ENCODE measurements at regions not wholly inside any gene's neighbourhood (a gene's known extent, or its start where the extent isn't known, plus 50 kb on each side); places are given as distances from the start of the nearest gene placed in this dataset.

- no peak for DNase-seq (ENCODE audit: low spot score)
Measured at GRCh38 chr10:118175148-118175547, 128.4 kb upstream of the RAB11FIP2 start.

DNA sequence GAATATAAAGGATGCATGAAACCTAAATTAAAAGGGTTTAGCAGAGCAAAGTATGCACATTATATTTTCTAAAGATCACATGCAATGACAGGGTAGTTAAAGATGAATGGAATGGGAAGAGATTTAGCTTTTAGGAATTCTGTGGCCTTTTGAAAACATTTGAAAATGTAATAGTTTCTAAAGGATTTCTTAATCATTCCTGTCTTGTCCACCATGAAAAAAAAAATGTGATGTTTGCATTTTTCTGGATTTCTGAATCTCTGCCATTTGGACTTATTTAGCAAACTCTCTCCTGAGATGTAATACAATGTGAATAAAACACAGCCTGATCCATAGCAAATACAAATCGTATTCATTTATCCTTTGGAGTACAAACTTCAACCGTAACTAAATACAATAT is 126.6 kb upstream of the RAB11FIP2 start:
- no peak for DNase-seq (ENCODE audit: low spot score)

DNA sequence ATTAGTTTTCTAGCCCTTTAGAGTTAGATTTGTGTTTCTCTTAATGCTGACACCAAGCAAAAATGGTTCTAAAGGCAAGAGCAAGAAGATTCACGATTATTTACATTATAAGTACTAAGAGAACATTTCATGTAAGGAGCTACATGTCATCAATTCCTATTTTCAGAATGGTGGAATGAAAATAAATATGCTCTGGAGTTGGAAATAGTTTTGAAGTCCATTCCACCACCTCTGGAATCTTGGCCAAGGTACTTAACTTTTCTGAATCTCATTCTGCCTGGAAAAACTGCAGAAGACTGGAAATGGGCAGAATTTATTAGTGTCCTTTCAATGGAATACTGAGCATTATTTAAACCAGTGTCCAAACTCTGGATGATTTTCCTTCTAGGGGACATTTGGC is 125.1 kb upstream of the RAB11FIP2 start:
- no peak for DNase-seq (ENCODE audit: low spot score)

DNA sequence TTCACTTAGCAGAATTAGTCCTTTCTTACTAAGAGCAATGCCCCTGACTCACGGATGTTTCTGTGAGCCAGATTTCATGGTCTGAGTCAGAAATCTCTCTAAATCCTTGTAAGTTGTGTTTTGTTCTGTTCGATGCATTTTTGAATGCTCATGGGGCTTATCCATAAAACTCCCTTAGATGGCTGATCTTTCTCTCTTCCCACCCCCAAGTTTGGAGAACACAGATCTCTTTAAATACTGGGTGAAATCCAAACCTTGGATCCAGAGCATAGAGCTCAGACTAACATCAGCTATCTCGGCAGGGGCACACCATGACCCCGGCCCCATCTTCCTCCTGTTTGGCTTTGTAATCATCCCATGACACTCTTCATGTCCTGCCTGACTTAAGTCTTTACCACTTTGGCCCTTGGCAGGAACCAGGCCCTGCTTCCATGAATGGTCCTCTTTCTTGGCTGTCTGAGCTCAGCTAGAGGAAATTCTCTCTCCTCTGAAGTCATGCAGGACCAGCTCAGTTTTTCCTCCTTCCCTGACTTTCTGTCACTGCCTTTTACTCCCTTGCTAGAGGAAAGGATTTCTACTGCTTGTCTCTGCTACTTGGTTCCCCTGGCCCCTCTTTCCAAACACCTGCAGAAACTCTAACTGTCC is 120.4 kb upstream of the RAB11FIP2 start:
- no peak for DNase-seq (ENCODE audit: low spot score)

GRCh38 chr10:118163217-118163616 is 116.5 kb upstream of the RAB11FIP2 start:
- DNase-seq (ENCODE audit: low spot score): no peak

DNA sequence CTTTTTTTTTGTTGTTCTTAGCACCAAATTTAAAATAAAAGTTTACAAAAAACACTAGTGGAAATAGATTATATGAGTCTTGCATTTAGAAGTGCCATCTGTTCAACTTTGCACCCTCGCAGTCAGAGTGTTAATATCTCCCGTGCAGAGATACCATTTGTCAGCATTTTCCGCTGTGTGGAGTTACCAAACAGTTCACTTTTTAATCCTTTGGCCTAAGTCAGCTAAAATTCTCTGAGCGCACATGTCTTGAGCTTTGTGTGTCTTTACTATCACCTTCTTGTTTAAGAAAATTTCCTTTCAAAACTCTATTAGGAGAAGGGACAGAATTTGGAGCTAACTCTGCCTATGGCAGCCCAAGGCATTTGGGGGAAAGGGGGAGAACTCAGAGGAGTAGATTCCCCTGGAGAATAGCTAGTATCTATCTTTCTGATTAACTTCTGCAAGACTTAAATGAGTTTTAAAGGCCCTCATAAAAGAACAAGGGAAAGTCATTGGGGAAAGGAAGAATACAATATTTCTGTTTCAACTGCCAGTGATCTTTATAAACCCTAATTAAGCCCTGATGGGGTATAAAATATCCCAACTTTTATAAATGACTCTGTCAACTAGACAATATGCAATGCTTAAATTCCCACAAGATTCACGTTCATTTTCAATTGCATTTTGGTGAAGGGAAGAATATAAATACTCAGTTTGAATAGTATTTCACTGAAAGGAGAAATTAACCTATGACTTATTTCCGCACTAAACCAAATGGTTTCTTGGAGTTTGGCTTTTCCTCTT is 114.9 kb upstream of the RAB11FIP2 start:
- DNase-seq (ENCODE audit: low spot score): no peak

DNA sequence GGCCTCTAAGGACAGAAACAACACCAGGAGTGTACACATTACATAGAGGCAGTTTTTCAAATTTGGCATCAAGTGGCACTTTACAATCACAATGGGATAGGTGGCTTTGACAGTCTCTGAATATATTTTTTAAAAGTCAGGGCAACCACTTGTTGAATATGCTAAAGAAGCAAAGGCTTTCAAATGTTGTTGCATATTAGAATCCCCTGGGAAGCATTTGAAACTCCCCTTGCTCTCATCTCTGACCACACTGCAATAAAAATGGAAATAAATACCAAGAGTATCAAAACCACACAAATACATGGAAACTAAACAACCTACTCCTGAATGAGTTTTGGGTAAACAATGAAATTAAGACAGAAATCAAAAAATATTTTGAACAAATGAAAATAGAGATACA is 106.5 kb upstream of the RAB11FIP2 start:
- no peak for DNase-seq (ENCODE audit: low spot score)

DNA sequence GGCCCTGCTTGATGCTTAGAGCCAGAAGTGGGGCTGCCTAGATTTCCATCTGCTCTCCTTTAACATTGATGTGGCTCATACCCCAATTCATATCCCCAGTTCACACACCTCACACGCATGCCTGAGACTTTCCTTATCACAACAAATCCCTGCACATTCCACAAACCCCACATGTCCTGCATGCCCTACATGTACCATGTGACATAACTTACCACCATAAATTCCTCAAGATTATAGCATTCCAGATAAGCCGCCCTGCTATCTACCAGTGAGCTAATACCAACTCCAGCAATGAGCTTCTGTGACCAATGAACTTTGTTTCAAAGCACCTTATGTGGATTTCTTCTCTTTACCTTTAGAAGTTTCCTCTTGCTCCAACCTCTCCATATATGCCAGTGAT is 104.7 kb upstream of the RAB11FIP2 start:
- no peak for DNase-seq (ENCODE audit: low spot score)

- no peak for DNase-seq (ENCODE audit: low spot score)
Measured at GRCh38 chr10:118148247-118148646, 101.5 kb upstream of the RAB11FIP2 start.

DNA sequence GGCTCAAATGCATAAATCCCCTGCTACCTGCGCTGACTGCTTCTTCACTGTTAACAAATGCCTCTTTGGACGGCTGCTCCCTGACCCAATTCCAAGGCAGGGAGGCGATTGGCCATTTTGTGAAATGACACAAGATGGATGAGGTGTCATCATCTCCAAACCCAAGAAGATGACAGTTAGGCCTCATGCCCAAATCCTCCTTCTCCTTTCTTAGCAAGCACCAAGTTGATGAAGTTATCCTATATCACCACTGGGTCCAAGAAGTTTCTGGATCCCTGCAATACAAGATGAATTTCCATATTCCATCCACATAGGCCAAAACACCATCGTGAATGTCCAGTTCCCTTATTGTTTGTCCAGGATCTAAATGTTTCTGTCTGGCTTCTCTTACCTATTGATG is 98.5 kb upstream of the RAB11FIP2 start:
- DNase-seq (ENCODE audit: low spot score): no peak

GRCh38 chr10:118141471-118141870 is 94.7 kb upstream of the RAB11FIP2 start:
- DNase-seq (ENCODE audit: low spot score): no peak

GRCh38 chr10:118139321-118139720 is 92.6 kb upstream of the RAB11FIP2 start:
- no peak for DNase-seq (ENCODE audit: low spot score)

DNA sequence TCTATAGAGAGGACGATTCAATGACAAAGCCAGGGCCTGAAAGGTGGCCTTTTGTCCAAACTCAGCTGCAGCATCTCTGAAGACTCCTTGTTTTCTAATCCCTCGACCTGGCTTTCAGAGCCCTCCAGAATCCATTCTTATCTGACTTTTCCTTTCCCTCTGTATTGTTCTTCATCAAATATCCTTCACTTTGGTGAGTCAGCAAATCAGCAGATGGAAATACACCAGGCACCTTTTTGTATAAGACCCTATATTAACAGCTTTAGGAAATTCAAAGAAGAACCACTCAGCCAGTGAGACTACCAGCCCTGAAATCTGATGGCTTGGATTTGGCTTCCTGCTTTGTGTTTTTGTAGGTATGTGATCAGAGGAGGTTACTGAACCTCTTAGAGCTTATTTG is 81.9 kb upstream of the RAB11FIP2 start:
- no peak for DNase-seq (ENCODE audit: low spot score)

- DNase-seq (ENCODE audit: low spot score): no peak
Measured at GRCh38 chr10:118118716-118119115, 72.0 kb upstream of the RAB11FIP2 start.

- no peak for DNase-seq (ENCODE audit: low spot score)
Measured at GRCh38 chr10:118116715-118117449, 70.1 kb upstream of the RAB11FIP2 start.

- DNase-seq (ENCODE audit: low spot score): no peak
Measured at GRCh38 chr10:118116362-118116714, 69.6 kb upstream of the RAB11FIP2 start.

DNA sequence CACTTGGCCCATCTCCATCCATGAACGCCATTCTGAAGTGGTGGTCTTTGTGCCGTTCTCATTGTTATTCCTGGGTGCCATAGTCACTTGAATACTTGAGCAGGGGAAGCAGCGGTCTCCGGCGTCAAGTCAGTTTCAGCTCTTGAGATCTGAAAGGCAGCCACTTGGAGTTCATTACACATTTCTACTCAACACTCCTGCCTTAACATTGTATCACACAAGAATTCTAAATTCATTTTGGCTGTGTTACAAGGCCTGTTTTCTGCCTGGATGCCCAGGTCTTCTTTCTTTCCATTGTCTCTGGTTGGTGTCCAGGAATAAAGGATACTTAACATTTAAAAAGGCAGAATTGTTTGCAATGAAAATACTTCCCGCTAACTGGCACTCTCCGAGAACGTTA is 69.0 kb upstream of the RAB11FIP2 start:
- DNase-seq (ENCODE audit: low spot score): no peak

DNA sequence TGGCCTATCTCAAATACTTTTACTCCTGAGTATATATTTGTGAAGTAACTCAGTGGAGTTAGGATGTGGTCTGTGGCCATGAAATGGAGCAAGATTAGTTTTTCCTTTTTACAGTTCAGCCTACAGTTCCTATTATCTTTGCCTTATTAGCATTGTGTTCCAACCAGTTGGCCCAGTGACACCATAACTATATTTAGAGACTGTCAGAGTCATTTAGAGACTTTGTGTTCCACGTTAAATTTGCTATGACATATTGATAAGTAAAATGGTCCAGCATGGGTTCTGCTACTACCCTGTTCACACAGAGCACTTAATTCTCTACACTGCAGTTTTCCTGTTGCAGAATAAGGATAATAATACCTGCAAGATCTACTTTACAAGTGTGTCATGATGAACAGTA is 68.3 kb upstream of the RAB11FIP2 start:
- DNase-seq (ENCODE audit: low spot score): no peak

DNA sequence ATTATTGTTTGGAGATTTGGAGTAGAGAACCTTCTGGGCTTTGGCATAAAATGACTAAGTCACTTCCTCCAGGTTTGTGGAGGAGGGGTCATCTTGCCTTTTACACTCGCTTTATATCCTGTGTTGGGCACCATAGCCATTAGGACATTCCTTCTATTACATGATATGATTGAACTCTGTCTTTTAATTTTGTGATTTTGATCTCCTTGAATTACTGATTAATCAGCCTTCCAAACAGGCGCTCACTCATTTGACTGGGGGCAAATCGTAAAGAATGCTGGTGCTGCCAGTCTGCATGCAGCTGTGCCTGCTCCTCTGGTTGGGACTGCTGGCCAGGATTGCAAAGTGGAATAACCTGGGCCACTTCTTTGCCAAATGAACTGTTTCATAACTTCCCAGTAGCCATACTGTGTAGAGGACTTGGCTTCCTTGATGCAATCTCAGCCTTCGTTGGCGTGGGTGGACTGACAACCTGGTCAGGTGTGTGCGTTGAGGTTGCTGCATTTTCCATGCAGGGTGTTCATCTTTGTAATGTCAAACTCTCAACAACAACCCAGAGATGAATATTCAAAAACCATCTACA is 65.9 kb upstream of the RAB11FIP2 start:
- no peak for DNase-seq (ENCODE audit: low spot score)

DNA sequence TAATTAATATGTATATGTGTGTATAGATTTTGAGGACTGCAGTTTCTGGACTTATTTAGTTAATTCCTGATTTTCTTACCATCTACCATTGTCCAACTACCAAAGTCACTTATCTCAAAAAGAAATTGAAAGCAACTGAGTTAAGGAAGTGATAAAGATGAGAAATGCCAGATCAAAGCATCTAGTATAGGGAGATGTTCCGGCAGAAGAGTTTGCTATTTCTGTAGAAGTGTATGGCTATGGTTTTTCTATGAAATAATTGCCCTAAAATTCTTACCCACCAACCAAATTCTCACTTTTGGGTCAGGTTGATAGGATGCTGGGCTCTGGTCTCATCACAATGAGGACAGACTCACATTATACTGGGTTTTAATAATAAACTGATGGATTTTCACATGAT is 64.0 kb upstream of the RAB11FIP2 start:
- no peak for DNase-seq (ENCODE audit: low spot score)

- DNase-seq (ENCODE audit: low spot score): no peak
Measured at GRCh38 chr10:118108194-118109026, 61.7 kb upstream of the RAB11FIP2 start.

- DNase-seq (ENCODE audit: low spot score): no peak
Measured at GRCh38 chr10:118107541-118107940, 60.8 kb upstream of the RAB11FIP2 start.
